AG10803 (cell line): ENCODE measurements at regions not wholly inside any gene's neighbourhood (a gene's known extent, or its start where the extent isn't known, plus 50 kb on each side); places are given as distances from the start of the nearest gene placed in this dataset.

Experiments used
- DNase-seq: peaks from one replicate; pipeline ENCODE4 v3.0.0; 2010; ENCODE audit warnings: low read depth
- H3K4me3 ChIP-seq: 2 replicates; pipeline ENCODE4 v1.5.1; 2011; ENCODE audit warnings: mild to moderate bottlenecking, low read length, control low read depth
- TF ChIP-seq, protein P1 (sequence below): conservative IDR thresholded peaks from 2 replicates; pipeline ENCODE4 v1.5.1; 2011; ENCODE audit warnings: mild to moderate bottlenecking, low read length, control low read depth, inconsistent platforms

DNA sequence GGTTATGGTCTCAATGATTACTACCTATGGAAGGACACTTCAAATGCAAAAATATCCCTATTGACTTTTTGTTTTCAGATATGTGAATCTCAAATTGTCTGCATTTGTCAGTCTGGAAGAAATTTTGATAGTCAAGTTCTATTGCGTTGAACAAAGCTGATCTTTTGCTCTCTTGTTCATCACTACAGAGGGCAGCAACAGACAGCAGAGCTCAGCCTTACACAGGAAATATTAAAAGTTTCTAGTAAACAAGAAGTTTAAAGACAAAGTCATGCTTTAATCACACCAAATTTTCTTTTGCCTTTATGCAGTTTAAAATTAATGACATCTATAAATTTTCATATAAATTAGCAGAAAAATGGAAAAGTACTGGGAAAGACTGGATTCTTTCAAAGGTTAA, 617.5 kb downstream of the NR4A2 start:
- H3K4me3 ChIP-seq = no peak overlapping the region
- DNase-seq = no peak
- TF ChIP-seq, protein P1, sequence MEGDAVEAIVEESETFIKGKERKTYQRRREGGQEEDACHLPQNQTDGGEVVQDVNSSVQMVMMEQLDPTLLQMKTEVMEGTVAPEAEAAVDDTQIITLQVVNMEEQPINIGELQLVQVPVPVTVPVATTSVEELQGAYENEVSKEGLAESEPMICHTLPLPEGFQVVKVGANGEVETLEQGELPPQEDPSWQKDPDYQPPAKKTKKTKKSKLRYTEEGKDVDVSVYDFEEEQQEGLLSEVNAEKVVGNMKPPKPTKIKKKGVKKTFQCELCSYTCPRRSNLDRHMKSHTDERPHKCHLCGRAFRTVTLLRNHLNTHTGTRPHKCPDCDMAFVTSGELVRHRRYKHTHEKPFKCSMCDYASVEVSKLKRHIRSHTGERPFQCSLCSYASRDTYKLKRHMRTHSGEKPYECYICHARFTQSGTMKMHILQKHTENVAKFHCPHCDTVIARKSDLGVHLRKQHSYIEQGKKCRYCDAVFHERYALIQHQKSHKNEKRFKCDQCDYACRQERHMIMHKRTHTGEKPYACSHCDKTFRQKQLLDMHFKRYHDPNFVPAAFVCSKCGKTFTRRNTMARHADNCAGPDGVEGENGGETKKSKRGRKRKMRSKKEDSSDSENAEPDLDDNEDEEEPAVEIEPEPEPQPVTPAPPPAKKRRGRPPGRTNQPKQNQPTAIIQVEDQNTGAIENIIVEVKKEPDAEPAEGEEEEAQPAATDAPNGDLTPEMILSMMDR = no peak

DNA sequence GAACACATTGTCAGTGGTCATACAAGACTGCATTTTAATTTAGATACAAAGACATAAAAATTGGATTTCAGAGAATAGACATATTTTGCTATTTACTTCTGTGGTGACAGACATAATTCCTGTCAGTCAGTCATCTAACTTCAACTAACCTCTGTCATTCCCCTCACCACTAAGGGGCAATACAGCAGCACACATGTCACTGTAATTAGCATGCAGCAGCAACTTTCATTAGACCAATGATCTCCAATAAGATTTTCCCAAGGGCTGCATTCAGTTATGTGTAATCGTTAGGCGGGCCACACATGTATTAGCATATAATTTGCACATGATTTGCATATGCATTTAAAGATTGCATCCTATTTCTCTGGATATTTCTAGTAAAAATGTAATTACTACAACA, 624.5 kb downstream of the NR4A2 start:
- no peak overlapping the region for H3K4me3 ChIP-seq
- TF ChIP-seq, protein P1 = no peak
- DNase-seq = no peak

DNA sequence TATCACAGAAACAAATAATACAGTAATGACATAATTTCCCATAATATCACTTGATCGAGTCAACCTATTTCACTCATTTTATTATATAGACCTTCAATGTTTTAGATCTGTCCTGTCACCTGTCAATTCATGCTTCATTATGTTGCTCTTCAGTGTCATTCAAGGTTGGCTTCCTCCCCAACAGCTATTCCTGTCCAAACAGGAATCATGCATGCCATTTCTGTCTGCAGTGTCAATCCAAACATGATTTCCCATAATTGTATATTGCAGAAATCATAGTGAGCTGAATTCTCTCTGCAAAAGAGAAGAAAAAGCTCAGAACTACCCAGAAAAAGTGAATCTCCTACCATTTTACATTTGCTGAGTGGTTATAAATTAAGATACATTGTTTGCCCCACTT, 628.6 kb downstream of the NR4A2 start:
- TF ChIP-seq, protein P1 = no peak
- H3K4me3 ChIP-seq = no peak overlapping the region
- DNase-seq = no peak

DNA sequence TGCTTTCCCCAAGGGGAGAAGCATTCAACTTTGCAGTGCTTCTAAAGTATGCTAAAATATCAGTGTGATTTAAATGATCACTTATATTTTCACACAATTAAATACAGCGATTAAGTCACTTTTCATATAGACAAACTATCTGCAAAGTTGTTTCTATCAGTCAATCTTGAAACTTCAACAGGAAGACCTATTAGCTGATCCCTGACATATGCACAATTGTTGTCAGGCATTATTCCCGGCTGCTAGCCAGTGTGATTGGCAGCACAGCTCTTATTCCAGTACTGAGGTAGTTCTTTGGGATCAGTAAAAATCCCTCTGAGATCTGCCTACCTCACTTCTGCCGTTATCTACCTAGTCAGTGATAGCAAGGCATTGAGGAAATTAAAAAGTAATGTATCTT, 629.5 kb downstream of the NR4A2 start:
- TF ChIP-seq, protein P1 = no peak
- no peak for DNase-seq

DNA sequence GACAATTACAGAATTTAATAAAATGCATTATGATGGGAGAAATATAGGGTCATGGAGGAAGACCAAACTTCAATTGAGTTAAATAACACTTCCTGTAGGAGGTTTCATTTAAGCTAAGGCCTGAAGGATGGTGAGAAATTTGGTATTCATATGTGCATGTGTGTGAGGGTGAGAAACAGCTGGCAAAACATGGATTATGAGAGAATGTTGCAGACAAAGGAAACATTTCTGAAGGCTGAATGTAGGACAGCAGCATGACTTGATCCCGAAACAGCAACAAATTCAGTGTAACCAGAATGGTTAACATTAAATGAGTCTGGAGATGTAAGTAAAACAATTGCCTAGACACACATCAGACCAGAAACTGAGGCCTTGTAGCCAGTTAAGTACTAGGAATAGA, 630.8 kb downstream of the NR4A2 start:
- TF ChIP-seq, protein P1 = no peak
- H3K4me3 ChIP-seq = no peak overlapping the region
- no peak for DNase-seq

More for the DNA sequence above, 629.5 kb downstream of the NR4A2 start:
- no peak overlapping the region for H3K4me3 ChIP-seq

DNA sequence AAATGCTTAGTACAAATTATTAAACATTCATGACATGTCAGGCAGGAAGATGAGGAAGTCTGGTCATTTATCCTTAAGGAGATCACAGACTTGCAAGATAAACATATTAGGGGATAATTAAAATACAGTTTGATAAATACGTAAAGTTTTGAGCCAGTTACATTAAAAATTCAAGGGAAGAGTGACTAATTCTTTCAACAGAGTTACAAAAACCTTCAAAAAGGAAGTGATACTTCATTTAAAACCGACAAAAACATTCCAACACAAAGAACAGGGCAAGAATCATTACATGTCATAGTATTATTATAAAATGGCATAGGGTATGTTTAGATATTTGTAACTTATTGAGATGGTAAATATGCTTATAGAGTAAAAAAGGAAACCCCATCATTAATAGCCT, 636.0 kb downstream of the NR4A2 start:
- TF ChIP-seq, protein P1 = no peak

DNA sequence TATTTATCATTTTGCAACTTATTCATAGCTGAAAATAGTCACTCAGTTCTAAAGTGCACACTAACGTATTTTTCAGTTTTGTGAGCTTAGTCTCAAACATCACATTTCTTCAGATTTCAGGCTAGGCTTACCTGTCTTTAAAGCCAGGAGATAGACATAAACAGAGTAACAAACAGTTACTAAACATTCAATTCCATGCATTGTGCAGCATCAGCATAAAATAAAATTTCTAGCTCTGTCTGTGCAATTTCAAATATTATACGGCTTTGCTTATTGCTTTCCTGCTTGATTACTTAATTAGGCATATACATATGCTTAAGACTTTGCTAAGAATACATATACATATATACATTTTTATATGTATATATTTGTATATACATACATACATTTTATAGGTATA, 637.0 kb downstream of the NR4A2 start:
- DNase-seq = no peak
- H3K4me3 ChIP-seq = no peak overlapping the region
- TF ChIP-seq, protein P1 = no peak

More for the DNA sequence above, 636.0 kb downstream of the NR4A2 start:
- no peak overlapping the region for H3K4me3 ChIP-seq
- DNase-seq = no peak
